ENCODE measurements at regions not wholly inside any gene's neighbourhood (a gene's known extent, or its start where the extent isn't known, plus 50 kb on each side); places are given as distances from the start of the nearest gene placed in this dataset.

DNA sequence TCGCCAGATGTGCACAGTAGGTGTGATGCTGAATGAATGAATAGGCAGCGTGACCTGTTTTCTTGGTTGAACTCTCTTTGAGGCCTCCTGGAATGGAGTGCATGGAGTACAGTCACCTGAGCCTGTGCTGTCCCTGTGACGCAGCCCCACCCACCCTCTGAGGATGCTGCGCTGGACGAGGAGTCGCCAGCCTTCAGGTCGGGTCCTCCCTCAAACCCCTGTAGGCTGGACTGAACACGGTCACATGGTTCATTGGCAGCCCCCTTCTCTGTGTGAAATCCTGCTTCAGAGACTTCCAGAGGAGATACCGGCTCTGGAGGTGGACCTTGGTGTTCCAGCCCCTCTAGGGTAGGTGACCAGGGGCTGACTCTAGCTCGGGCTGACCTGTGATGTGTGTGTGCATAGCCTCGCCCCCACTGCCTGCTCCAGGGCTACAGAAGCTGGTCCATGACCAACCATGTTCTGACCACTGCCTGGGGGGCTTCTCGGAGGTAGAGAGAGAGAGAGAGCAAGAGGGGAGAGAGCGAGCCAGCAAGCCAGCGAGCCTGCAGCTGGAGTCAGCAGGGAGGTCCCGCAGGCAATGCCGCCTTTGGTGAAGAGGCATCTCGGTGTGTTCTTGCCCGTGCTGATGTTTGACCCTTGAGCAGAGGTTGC, 158.0 kb upstream of the RTL1 start:
- no peak for DNase-seq (ENCODE audit: extremely low spot score)
- peaks cover 0 to 6% (median 0%) of the 10 kb centered on the region in 4 donors for H3K27me3 ChIP-seq
- H3K9me3 ChIP-seq, result peaks cover 0 to 5% (median 0%) of the 10 kb centered on the region in 4 donors
- no peak overlapping the region for H3K27ac ChIP-seq (replicated peaks in 1 of 4)
- WGBS, result 85% methylated on average over 16 of the region's 18 CpGs
- intact Hi-C loops (cut with DNase I), result no loop called here
- TF ChIP-seq EP300 (IDR thresholded peaks at IDR 0.05), result no peak
- TF ChIP-seq, protein P1, sequence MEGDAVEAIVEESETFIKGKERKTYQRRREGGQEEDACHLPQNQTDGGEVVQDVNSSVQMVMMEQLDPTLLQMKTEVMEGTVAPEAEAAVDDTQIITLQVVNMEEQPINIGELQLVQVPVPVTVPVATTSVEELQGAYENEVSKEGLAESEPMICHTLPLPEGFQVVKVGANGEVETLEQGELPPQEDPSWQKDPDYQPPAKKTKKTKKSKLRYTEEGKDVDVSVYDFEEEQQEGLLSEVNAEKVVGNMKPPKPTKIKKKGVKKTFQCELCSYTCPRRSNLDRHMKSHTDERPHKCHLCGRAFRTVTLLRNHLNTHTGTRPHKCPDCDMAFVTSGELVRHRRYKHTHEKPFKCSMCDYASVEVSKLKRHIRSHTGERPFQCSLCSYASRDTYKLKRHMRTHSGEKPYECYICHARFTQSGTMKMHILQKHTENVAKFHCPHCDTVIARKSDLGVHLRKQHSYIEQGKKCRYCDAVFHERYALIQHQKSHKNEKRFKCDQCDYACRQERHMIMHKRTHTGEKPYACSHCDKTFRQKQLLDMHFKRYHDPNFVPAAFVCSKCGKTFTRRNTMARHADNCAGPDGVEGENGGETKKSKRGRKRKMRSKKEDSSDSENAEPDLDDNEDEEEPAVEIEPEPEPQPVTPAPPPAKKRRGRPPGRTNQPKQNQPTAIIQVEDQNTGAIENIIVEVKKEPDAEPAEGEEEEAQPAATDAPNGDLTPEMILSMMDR (IDR thresholded peaks at IDR 0.05), result no peak
- TF ChIP-seq POLR2AphosphoS5 (IDR thresholded peaks at IDR 0.05), result no peak
- TF ChIP-seq POLR2A (IDR thresholded peaks at IDR 0.05; ENCODE audit: low read depth), result no peak
- no peaks in the 10 kb centered on the region for H3K36me3 ChIP-seq
- no peak overlapping the region for H3K4me3 ChIP-seq
- no peaks in the 10 kb centered on the region for H3K4me1 ChIP-seq

DNA sequence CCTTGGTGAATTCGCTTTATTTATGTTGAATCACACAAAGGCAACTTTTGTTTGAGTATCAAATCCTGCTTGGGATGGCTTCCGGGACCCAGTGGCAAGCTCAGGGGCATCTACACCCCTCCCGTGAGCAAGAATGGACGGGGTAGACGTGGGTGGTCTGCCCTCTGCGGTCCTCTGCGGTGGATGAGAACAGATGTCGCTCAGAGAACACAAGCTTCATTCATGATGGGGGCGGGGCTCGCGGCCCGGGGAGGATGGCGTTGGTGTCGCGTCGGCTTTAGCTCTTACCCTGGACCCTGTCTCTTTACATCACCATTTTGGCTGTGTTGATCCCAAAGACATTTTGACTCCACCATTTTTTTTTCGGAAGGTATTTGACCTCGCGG, 158.5 kb upstream of the RTL1 start:
- peaks cover 0 to under 1% (median 0%) of the 10 kb centered on the region in 4 donors for H3K9me3 ChIP-seq
- no peaks in the 10 kb centered on the region for H3K4me1 ChIP-seq
- WGBS, result 87% methylated on average over 19 of the region's 19 CpGs
- no peak overlapping the region for H3K27ac ChIP-seq (replicated peaks in 1 of 4)
- no peak for DNase-seq (ENCODE audit: extremely low spot score)
- intact Hi-C loops (cut with DNase I), result no loop called here
- TF ChIP-seq, protein P1 (IDR thresholded peaks at IDR 0.05), result no peak
- TF ChIP-seq POLR2A (IDR thresholded peaks at IDR 0.05; ENCODE audit: low read depth), result no peak
- TF ChIP-seq EP300 (IDR thresholded peaks at IDR 0.05), result no peak
- TF ChIP-seq POLR2AphosphoS5 (IDR thresholded peaks at IDR 0.05), result no peak
- H3K36me3 ChIP-seq, result no peaks in the 10 kb centered on the region
- H3K27me3 ChIP-seq, result peaks cover 0 to 6% (median 0%) of the 10 kb centered on the region in 4 donors
- H3K4me3 ChIP-seq, result no peak overlapping the region

DNA sequence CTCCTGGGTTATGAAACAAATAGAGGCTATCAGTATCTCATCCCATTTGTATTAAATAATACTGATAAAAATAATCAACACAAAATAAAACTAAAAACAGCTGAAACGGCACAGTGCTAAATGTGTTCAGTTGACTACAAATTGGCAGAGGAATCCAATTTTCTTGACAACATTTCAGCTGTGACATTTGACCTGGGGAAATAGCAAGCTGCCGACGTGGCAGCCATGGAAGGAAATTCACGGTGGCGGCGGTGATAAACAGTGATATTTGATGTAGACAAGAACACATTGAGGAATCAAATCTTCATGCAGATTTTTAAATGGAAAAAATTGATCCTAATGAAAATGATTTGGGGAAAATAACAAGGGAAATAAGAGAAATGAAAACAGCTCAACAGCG, 159.1 kb upstream of the RTL1 start:
- 79% methylated on average over 7 of the region's 7 CpGs for WGBS
- no peak for DNase-seq (ENCODE audit: extremely low spot score)
- H3K9me3 ChIP-seq, result no peaks in the 10 kb centered on the region

DNA sequence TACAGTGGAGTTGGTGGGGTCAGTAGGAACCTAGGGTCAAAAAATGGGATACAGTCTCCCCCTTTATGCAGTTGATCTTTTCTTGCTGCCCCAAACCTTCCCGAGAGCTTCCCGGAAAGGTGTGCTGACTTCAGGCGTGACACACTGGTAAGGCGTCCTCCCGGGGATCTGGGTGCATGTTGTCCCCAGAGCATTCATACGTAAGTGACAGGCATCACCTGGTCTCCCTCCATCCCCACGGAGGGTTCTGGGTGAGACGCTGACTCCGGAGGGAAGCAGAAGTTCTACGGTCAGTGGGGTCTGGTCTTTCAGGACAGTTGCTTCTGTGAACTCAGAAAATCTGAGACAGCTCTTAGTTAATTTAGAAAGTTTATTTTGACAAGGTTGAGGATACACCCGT, 159.6 kb upstream of the RTL1 start:
- no peak for TF ChIP-seq POLR2A (IDR thresholded peaks at IDR 0.05; ENCODE audit: low read depth)
- TF ChIP-seq POLR2AphosphoS5 (IDR thresholded peaks at IDR 0.05), result no peak
- TF ChIP-seq, protein P1 (IDR thresholded peaks at IDR 0.05), result no peak
- TF ChIP-seq EP300 (IDR thresholded peaks at IDR 0.05), result no peak
- DNase-seq (ENCODE audit: extremely low spot score), result no peak

More for the DNA sequence above, 159.1 kb upstream of the RTL1 start:
- no peaks in the 10 kb centered on the region for H3K4me1 ChIP-seq
- peaks cover 0 to 6% (median 0%) of the 10 kb centered on the region in 4 donors for H3K27me3 ChIP-seq
- no peaks in the 10 kb centered on the region for H3K36me3 ChIP-seq
- intact Hi-C loops (cut with DNase I), result no loop called here
- H3K27ac ChIP-seq (replicated peaks in 1 of 4), result no peak overlapping the region
- H3K4me3 ChIP-seq, result no peak overlapping the region
- TF ChIP-seq EP300 (IDR thresholded peaks at IDR 0.05) (no peak), POLR2AphosphoS5 (IDR thresholded peaks at IDR 0.05) (no peak), POLR2A (IDR thresholded peaks at IDR 0.05; ENCODE audit: low read depth) (no peak)
- TF ChIP-seq, protein P1 (IDR thresholded peaks at IDR 0.05), result no peak

More for the DNA sequence above, 159.6 kb upstream of the RTL1 start:
- intact Hi-C loops (cut with DNase I), result no loop called here
- no peak overlapping the region for H3K4me3 ChIP-seq
- peaks cover 0 to 6% (median 0%) of the 10 kb centered on the region in 4 donors for H3K27me3 ChIP-seq
- no peak overlapping the region for H3K27ac ChIP-seq (replicated peaks in 1 of 4)
- 86% methylated on average over 11 of the region's 11 CpGs for WGBS
- H3K9me3 ChIP-seq, result no peaks in the 10 kb centered on the region
- H3K4me1 ChIP-seq, result no peaks in the 10 kb centered on the region
- H3K36me3 ChIP-seq, result no peaks in the 10 kb centered on the region
